Mesenteric fat pad (tissue), 1 donor: ENCODE measurements at regions not wholly inside any gene's neighbourhood (a gene's known extent, or its start where the extent isn't known, plus 50 kb on each side); places are given as distances from the start of the nearest gene placed in this dataset.

Source experiments
- DNase-seq: peaks from one replicate; pipeline ENCODE4 v3.0.0-alpha.2; 2020; ENCODE audit warnings: low spot score
- donor health status: DM: yes; HTN: yes; CAD: no.

GRCh38 chr2:128769457-128770142, 450.9 kb upstream of the HS6ST1 start:
- peak; percentile 80 for DNase-seq

GRCh38 chr2:128770143-128771085, 451.7 kb upstream of the HS6ST1 start:
- peak; percentile 59 for DNase-seq

- DNase-seq = no peak
These were observed 452.7 kb upstream of the HS6ST1 start for GRCh38 chr2:128771401-128771800.

DNA sequence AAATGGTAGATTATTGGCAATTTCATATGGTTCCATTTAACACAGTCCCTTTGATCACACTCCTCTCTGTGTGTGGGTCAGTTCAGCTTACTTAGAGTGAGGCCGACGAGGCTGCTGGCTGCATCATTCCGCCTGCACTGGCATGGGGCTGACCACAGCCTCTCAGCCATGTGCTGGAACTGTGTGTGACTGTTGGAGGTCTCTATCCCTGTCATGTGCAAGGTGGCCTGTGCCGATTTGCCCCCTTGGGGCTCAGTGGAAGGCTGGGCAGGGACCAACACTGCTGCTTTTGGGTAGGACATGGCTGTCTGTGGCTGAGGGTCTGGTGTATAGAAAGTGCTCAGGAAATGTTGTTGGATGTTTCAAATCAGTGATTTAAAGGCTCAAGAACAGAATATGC, 454.0 kb upstream of the HS6ST1 start:
- DNase-seq = peak; percentile 26

DNA sequence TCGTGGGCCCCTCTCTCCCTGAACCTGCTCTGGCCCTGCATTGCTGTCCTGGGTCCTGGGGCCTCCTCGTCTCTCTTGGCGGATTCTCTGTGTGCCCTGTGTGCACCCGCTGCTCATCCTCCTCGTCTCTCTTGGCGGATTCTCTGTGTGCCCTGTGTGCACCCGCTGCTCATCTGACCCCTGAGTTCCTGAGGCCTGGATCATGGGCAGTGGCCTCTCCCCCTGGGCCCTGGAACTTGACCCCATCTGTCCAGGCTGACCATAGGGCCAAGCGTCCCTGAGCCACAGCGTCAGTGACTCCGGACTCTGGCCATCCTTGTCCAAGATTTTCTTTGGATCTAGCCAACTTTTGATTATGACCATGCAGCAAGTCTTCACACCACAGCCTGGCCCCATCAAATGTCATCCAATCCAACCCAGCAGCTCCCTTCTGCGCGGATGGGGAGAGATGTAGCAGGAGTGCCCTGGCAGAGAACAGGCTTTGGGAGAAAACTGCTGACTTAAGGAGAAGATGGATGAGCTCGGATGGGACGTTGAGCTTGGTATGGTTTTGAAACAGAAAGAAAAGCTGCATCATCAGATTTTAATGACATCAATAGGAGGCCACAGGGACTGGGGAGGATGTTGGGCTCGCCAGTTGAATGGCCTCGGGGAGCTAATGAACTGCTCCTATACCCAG, 455.1 kb upstream of the HS6ST1 start:
- DNase-seq = peak; percentile 51

DNA sequence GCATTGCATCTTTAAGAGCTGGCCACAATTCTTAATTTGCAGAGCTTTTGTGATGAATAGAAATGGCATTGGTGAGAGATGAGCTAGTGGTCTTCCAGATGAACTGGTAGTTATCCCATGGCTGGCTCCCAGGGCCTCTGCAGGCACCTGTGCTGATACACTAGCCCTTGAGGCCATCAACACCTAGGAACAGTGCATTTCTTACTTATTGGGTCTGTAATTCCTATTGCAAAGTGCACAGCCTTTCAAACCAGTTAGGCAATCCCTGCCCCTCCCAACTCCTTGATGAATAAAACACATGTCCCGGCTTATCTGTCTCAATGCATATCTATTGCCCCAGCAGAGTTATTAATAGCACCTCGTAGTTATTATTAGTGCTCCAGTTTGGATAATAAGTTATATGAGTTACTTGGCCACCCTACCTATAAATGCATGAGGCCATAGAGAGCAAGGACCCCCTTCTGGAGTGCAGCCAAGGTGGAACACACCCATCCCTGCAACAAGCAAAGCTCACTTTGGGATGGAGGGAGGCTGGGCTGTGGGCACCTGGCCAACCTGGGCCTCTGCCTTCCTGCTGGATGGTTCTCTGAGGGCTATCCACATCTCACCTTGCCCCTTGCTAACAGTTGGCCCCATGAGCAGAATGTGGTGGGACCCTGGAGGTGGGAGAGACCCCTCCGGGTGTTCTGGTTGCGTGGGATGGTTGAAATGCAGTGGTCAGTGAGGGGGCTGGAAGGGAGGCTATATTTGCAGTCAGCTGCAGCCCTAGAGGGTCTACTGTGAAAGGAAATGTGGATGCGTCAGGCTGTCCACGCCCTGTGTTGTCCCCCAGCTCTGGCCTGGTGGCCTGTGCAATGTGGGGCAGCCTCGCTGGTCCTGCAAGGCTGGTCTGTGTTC, 455.9 kb upstream of the HS6ST1 start:
- peak; percentile 78 for DNase-seq

DNA sequence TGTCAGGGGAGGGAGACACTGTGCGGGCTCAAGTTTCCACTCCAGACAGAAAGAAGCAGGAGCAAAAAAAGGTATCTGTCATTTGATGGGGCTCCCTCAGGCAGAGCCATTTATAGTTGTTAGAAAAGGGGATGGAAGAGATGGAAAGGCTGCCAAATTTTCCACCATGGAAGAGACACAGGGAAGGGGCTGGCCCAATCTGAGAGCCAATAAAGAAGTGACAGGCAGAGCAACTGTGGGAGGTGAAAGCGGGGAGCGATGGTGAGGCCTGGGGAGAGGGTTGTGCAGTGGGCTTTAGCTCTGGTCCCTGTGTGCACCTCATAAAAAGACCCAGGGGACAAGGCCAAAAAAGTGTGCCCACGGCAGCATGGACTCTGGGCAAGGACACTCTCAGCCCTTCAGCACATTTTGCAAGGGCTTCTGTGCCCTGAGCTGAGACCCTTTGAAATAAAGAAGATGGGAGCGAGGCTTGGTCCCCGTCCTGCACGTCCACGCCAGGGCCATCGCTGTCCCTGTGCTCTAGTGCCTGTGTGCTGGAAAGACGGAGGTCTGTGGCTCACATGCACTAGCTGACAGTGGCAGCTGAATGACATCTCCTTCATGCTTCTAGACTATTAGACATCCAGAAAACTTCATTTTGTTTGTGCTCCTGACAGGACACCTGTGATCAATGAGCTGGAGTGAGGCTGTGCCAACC, 456.7 kb upstream of the HS6ST1 start:
- DNase-seq = no peak

DNA sequence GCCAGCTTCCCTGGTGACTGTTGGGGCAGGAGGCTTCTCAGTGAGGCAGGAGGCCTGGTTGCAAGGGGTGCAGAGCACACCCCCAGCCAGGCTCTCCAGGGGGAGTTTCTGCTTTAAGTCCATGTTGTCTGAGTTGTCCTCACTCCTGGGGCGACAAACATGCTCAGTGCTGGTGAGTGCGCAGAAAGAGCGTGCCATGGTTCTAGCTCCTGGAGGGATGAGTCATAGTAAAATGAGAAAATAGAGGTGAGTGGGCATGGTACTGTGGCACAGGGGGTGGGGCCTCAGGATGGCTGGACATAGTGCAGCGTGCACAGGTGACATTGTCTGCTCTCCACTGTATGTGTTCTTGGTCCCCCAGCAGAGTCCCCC, 457.2 kb upstream of the HS6ST1 start:
- DNase-seq = peak; percentile 78

- peak; percentile 73 for DNase-seq
These were observed 458.0 kb upstream of the HS6ST1 start for GRCh38 chr2:128776461-128777195.

DNA sequence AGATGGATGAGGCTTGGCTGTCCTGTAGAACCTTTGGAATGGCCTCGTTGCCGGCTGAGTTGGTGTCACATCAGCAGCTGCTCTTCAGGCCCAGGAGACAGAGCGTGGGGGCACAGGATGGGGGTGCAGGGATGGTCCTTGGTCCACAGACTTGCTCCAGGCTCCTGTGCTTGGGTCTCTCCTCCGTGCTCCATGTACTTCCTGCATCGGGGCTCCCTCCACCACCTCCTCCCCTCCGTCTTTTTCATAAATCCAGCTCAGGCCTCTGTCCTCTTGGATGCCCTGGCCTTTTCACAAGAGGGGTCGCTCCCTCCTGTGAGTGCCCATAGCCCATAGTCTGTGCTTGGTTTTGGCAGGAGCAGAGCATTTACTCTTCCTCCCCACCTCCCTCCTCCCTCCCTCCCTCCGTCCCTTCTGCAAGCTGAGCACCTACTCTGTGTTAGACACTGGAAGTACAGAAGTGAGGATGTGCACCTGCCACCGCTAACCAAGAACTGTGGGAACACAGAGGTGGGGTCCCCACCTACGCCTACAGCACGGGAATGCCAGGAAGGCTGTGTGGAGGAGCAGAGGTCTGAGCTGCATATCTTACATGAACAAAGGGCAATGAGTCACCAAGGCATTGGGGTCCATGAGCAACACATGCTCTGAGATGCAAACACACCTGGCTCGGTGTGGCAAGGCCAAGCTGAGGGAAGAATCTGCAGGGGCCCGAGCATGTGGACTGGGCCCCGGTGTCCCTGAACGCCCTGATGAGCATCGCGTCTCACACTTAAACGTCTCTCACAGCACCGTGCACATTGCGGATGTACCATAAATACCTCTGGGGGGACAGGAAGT, 458.7 kb upstream of the HS6ST1 start:
- peak; percentile 62 for DNase-seq

GRCh38 chr2:128778843-128779242, 460.2 kb upstream of the HS6ST1 start:
- DNase-seq = no peak

DNA sequence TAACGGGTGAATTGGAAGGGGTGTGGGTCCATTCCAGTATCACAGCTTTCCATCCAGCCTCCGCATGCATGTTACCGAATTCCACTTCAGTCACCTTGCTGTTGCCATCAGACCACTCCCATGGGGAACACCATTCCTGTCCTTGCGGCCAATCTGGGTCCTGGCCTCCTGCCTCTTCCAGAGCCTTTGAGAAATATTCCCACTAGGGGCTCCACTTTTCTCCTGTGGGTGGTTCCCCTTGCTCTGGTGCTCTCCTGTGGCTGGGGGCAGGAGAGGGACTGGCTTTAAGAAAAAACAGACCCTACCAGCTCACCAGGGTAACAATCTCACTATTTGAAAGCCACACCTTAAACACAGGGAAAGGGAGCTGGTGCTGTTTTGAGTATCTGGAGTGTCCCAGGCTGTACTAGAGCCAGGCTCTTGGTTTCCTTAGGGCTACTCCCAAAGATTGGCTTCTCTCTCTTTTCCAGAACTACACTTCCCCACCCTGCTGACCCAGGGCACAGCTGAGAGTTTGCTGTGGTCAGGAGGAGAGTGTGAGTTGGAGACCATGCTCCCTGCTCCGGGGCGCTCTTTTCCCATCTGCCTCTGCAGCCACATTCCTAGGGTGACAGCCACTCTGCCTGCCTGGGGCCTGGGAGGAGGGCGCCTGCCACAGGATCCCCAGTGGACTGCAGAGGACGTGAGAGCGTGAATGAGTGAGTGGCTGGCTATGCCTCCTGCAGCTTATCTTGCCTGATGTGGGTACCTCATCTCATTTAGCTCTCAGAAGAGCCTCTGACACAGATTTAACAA, 460.8 kb upstream of the HS6ST1 start:
- peak; percentile 55 for DNase-seq

DNA sequence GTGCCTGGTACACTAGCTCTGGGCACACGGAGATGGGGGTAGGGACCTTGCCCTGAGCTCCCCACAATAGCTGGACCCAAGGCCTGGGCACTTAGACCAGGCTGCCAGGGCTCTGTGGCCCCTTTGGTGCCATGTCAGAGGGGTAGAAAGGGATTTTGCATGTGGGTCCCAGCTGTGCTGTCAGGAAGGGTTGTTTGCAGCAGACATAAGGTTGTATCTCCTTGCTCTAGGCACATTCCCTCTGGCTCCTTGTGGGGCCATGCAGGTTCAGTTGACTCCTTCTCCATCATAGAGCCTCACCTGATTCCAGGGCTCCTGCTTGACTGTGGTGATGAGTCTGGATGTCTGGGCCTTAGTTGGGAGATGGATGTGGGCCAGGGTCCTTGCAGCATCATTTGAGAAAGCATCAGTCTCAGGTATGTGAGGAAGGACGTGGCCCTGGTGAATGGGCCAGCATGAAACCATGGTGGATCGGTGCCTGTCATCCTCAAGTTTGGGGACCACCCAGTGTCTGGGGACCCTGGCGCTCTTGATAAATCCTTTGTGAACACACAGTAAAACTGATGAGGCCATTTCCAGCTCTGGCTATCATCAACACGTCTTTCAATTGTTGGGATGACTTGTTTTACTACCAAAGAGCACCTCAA, 461.9 kb upstream of the HS6ST1 start:
- peak; percentile 33 for DNase-seq

- DNase-seq = peak; percentile 41
These were observed 462.5 kb upstream of the HS6ST1 start for GRCh38 chr2:128781166-128781565.

GRCh38 chr2:128781585-128782385, 463.1 kb upstream of the HS6ST1 start:
- DNase-seq = peak; percentile 65

GRCh38 chr2:128782411-128783192, 463.9 kb upstream of the HS6ST1 start:
- peak; percentile 85 for DNase-seq
